ENCODE measurements at regions not wholly inside any gene's neighbourhood (a gene's known extent, or its start where the extent isn't known, plus 50 kb on each side); places are given as distances from the start of the nearest gene placed in this dataset.
"Not testable (repeated sequence)": the region's sequence is repeated elsewhere in the genome, so short reads cannot be mapped to it uniquely, and the experiment has no call there.

DNA sequence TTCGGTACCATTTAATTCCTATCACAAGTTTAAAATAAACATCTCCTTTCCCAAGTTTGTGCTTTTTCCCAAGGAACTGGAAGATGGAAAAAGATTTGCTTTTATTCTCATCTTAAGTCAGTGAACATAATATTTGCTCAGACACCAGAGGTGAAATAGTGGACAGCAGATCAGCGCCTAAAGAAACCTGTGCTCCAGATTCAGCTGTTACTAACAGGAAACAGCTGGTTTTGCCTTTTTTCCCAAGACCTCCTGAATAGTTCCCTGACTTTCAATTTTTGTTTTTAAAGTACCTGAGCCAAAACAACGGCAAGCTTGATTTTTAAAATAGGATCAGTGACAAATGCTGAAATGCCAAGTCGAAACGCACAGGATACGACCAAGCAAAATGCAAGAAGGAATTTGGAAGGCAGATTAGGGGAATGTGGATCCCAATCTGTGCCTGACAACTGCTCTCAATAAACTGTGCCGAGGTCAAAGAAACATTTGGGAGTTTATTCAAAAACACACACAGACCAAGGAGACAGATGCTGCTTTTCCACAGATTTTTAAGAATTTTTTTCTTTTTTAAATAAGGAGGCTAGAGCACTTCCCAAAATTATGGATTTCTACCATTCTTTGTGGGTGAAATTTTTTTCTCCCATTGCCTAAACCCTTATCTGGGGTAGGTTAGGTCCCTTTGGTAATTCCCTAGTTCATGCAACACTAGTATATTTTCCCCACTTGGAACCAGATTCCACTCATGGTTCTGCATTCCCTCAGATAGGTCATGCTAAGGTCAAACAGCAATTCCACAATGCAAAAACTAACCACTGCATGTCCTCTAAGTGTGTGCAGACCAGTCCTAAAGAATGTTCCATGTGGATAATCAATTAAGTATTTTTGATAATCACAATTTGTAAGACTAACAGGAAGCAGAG is 121.5 kb upstream of the PDE1A start:
- no peaks in the 10 kb centered on the region for H3K27me3 Mint-ChIP-seq (ENCODE audit: low read depth)
- H3K4me1 Mint-ChIP-seq (ENCODE audit: low read depth), result peaks cover 17% of the 10 kb centered on the region
- peak overlapping the region; percentile 19 for H3K27ac Mint-ChIP-seq (ENCODE audit: unreplicated experiment)
- no peak overlapping the region for H3K4me3 Mint-ChIP-seq (ENCODE audit: unreplicated experiment)
- TF ChIP-seq CTCF (IDR thresholded peaks at IDR 0.05), result no peak
- no peaks in the 10 kb centered on the region for H3K9me3 Mint-ChIP-seq (ENCODE audit: low read depth)
- no peaks in the 10 kb centered on the region for H3K36me3 Mint-ChIP-seq (ENCODE audit: low read depth)
- DNase-seq (ENCODE audit: low spot score), result no peak

DNA sequence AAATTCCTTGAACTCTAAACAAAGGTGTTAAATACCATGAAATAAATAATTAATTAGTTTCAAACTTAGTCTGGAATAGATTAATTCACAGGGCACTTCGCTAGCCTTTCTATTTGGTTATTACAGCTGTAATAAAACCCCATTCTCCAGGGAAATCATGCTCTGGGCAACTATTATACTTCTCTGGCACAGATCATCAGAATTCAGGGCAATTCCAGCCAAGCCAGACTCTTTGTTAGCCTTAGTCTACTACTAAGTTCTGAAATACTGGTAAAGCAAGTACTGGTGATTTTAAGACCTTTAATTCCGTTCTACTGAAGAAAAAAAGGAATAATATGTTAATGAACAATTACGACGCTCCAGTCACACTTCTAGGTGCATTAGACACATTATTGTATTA is 123.4 kb upstream of the PDE1A start:
- no peaks in the 10 kb centered on the region for H3K9me3 Mint-ChIP-seq (ENCODE audit: low read depth)
- H3K36me3 Mint-ChIP-seq (ENCODE audit: low read depth), result no peaks in the 10 kb centered on the region
- H3K4me1 Mint-ChIP-seq (ENCODE audit: low read depth), result peaks cover 23% of the 10 kb centered on the region
- no peak for TF ChIP-seq CTCF (IDR thresholded peaks at IDR 0.05)
- no peak overlapping the region for H3K27ac Mint-ChIP-seq (ENCODE audit: unreplicated experiment)
- H3K27me3 Mint-ChIP-seq (ENCODE audit: low read depth), result no peaks in the 10 kb centered on the region
- H3K4me3 Mint-ChIP-seq (ENCODE audit: unreplicated experiment), result no peak overlapping the region
- no peak for DNase-seq (ENCODE audit: low spot score)

DNA sequence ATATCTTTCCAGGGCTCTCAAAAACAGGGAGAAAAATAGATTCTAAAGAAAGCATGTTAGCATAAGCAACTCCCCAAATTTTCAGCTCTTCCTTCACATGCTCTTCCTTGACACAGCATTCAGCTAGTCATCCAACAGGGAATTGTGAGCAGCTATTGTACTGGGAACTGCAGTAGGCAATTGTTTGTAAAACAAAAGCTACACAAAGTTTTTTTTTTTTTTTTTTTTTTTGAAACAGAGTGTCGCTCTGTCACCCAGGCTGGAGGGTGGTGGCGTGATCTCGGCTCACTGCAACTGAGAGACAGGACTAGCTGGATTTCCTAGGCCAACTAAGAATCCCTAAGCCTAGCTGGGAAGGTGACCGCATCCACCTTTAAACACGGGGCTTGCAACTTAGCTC is 125.4 kb upstream of the PDE1A start:
- not testable (repeated sequence) for H3K9me3 Mint-ChIP-seq (ENCODE audit: low read depth); H3K27ac Mint-ChIP-seq (ENCODE audit: unreplicated experiment); H3K36me3 Mint-ChIP-seq (ENCODE audit: low read depth); H3K4me3 Mint-ChIP-seq (ENCODE audit: unreplicated experiment); H3K27me3 Mint-ChIP-seq (ENCODE audit: low read depth); DNase-seq (ENCODE audit: low spot score)
- H3K4me1 Mint-ChIP-seq (ENCODE audit: low read depth), result peaks cover 21% of the 10 kb centered on the region

DNA sequence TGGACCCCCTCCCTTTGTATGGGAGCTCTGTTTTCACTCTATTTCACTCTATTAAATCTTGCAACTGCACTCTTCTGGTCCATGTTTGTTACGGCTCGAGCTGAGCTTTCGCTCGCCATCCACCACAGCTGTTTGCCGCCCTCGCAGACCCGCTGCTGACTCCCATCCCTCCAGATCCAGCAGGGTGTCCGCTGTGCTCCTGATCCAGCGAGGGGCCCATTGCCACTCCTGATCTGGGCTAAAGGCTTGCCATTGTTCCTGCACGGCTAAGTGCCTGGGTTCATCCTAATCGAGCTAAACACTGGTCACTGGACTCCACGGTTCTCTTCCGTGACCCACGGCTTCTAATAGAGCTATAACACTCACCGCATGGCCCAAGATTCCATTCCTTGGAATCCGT is 125.9 kb upstream of the PDE1A start:
- H3K27ac Mint-ChIP-seq (ENCODE audit: unreplicated experiment); H3K4me3 Mint-ChIP-seq (ENCODE audit: unreplicated experiment); H3K27me3 Mint-ChIP-seq (ENCODE audit: low read depth); H3K36me3 Mint-ChIP-seq (ENCODE audit: low read depth); H3K9me3 Mint-ChIP-seq (ENCODE audit: low read depth); DNase-seq (ENCODE audit: low spot score): not testable (repeated sequence)
- H3K4me1 Mint-ChIP-seq (ENCODE audit: low read depth), result peaks cover 17% of the 10 kb centered on the region

DNA sequence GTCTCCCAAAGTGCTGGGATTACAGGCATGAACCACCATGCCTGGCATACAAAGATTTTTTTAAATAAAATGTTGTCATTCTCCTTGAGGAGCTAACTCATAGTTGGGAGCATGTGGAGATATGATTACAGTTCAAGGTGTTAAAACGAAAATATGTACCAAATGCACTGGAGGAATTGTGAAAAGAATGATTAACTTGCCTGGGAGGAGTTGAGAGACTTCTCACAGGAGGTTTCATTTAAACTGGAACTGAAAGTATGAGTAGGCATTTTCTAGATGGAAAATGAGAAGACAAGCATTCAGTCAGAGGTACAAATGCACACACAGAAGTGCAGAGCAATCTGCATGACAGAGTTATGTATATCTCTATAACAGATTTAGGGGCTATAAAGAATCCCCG is 126.6 kb upstream of the PDE1A start:
- Mint-ChIP-seq H3K27ac (ENCODE audit: unreplicated experiment) (no peak overlapping the region), H3K36me3 (ENCODE audit: low read depth) (no peaks in the 10 kb centered on the region), H3K4me1 (ENCODE audit: low read depth) (peaks cover 11% of the 10 kb centered on the region), H3K27me3 (ENCODE audit: low read depth) (no peaks in the 10 kb centered on the region), H3K9me3 (ENCODE audit: low read depth) (no peaks in the 10 kb centered on the region), H3K4me3 (ENCODE audit: unreplicated experiment) (no peak overlapping the region)
- DNase-seq (ENCODE audit: low spot score), result no peak
- no peak for TF ChIP-seq CTCF (IDR thresholded peaks at IDR 0.05)

- H3K36me3 Mint-ChIP-seq (ENCODE audit: low read depth), result peaks cover 1% of the 10 kb centered on the region
- H3K27ac Mint-ChIP-seq (ENCODE audit: unreplicated experiment), result no peak overlapping the region
- H3K4me1 Mint-ChIP-seq (ENCODE audit: low read depth), result peaks cover 19% of the 10 kb centered on the region
- TF ChIP-seq CTCF (IDR thresholded peaks at IDR 0.05), result no peak
- no peak overlapping the region for H3K4me3 Mint-ChIP-seq (ENCODE audit: unreplicated experiment)
- H3K9me3 Mint-ChIP-seq (ENCODE audit: low read depth), result peaks cover 4% of the 10 kb centered on the region
- DNase-seq (ENCODE audit: low spot score), result no peak
- H3K27me3 Mint-ChIP-seq (ENCODE audit: low read depth), result no peaks in the 10 kb centered on the region
Observed at GRCh38 chr2:182554950-182555349, 128.1 kb upstream of the PDE1A start.
